ENCODE measurements at regions not wholly inside any gene's neighbourhood (a gene's known extent, or its start where the extent isn't known, plus 50 kb on each side); places are given as distances from the start of the nearest gene placed in this dataset.

DNA sequence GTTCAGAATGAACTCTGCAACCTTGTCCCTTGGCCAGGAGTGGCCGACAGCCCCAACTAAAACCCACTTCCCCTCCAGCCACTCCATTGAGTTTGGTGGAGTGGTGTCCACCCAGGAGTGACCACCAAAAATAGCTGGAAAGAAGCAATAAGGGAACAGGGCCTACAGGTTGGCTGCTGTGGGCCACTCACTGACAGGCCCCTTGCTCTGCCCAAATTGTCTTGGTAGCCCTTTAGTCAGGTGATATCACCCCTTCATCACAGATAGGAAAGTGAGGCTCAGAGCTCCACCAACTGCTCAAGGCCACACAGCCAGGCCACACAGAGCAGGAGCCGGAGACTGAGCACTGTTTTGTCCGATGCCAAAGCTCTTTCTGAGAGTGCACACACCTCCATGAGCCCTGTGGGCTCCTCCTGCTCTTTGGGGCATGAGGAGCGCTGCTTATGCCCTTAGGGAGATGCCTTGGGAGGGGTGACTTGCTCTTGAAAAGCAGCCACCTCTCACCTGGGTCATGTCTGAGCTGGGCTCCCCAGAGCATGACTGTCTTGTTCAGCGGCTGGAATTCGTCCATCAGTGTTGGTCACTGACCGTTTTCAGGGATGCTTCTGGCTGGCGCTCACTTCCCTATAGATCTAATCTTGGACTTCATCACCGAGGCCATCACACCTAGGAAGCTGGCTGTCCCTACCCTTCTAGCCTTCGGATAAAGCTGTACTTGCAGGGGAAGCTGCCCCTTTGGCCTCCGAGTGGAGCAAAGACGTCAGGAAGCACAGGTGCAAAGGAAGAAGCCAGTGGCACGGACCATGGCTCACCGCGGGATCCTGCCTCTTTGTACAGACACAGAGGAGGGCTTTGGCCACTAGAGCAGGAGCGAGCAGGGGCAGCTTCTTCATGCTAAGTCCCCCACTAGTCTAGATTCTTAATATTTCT lies 186.0 kb upstream of the ZNF469 start:
- no peak overlapping the region for H3K4ac ChIP-seq (ENCODE audit: low read depth, low read length)
- no peak overlapping the region for H2AK5ac ChIP-seq (ENCODE audit: insufficient read length, low read length)
- no peak overlapping the region for H2BK120ac ChIP-seq (ENCODE audit: low read depth, low read length, poor library complexity, severe bottlenecking)
- no peak overlapping the region for H3K4me2 ChIP-seq (ENCODE audit: insufficient read depth, insufficient read length, low read length)
- H3K23me2 ChIP-seq (ENCODE audit: insufficient read length, low read depth, low read length, poor library complexity, severe bottlenecking) = no peaks in the 10 kb centered on the region
- H3K14ac ChIP-seq (ENCODE audit: insufficient read depth, low read length) = no peak overlapping the region
- H2AFZ ChIP-seq (ENCODE audit: low read length) = no peak overlapping the region
- H4K5ac ChIP-seq (ENCODE audit: insufficient read length, low read depth, low read length) = no peak overlapping the region
- no peak overlapping the region for H2BK5ac ChIP-seq (ENCODE audit: insufficient read length, low read length)
- DNase-seq = no peak
- Mint-ChIP-seq H3K4me1 (no peaks in the 10 kb centered on the region), H3K4me3 (no peak overlapping the region), H3K27me3 (ENCODE audit: low read depth) (no peaks in the 10 kb centered on the region), H3K36me3 (ENCODE audit: insufficient read depth in 1 of 3, low read depth in 3 of 3) (peaks cover 4 to 7% (median 4%) of the 10 kb centered on the region in 3 experiments; a peak in 5 of 7 replicates), H3K27ac (no peak overlapping the region; a peak in 1 of 7 replicates), H3K9me3 (peaks cover 5 to 6% of the 10 kb centered on the region in 2 experiments)
- H4K91ac ChIP-seq (ENCODE audit: insufficient read length, low read depth, low read length) = no peak overlapping the region
- H2BK20ac ChIP-seq (ENCODE audit: low read depth, low read length, poor library complexity, severe bottlenecking) = no peak overlapping the region
- no peaks in the 10 kb centered on the region for H3K79me1 ChIP-seq (ENCODE audit: insufficient read depth, low read depth, low read length, poor library complexity, severe bottlenecking)
- no peaks in the 10 kb centered on the region for H4K20me1 ChIP-seq (ENCODE audit: control insufficient read depth, insufficient read depth, insufficient read length)
- no CpG with 5 or more reads among the region's 16 CpGs for WGBS (ENCODE audit: extremely low coverage, insufficient read length, low lambda C conversion rate)
- H2BK12ac ChIP-seq (ENCODE audit: insufficient read length, low read depth, low read length) = no peak overlapping the region
- no peak overlapping the region for H3T11ph ChIP-seq (ENCODE audit: low read length)
- no peak overlapping the region for H4K8ac ChIP-seq (replicated peaks; ENCODE audit: insufficient read length, low read depth, low read length)
- H3K9me3 ChIP-seq (ENCODE audit: control insufficient read depth, low read depth, low read length) = no peaks in the 10 kb centered on the region
- H3K23ac ChIP-seq (ENCODE audit: insufficient read length, low read depth, low read length) = no peak overlapping the region
- no peak overlapping the region for H2BK15ac ChIP-seq (ENCODE audit: low read depth, low read length)
- no peak overlapping the region for H3K56ac ChIP-seq (ENCODE audit: insufficient read length, low read depth, low read length)
- no peaks in the 10 kb centered on the region for H3K4me1 ChIP-seq (ENCODE audit: insufficient read depth, low read length)
- no peak overlapping the region for H3K9ac ChIP-seq (ENCODE audit: extremely low read depth, insufficient read length, low read length)
- no peak overlapping the region for H3K27ac ChIP-seq (ENCODE audit: insufficient read length, low read depth, low read length)
- H3K18ac ChIP-seq (ENCODE audit: insufficient read length, low read depth, low read length) = no peak overlapping the region
- TF ChIP-seq, protein P1, sequence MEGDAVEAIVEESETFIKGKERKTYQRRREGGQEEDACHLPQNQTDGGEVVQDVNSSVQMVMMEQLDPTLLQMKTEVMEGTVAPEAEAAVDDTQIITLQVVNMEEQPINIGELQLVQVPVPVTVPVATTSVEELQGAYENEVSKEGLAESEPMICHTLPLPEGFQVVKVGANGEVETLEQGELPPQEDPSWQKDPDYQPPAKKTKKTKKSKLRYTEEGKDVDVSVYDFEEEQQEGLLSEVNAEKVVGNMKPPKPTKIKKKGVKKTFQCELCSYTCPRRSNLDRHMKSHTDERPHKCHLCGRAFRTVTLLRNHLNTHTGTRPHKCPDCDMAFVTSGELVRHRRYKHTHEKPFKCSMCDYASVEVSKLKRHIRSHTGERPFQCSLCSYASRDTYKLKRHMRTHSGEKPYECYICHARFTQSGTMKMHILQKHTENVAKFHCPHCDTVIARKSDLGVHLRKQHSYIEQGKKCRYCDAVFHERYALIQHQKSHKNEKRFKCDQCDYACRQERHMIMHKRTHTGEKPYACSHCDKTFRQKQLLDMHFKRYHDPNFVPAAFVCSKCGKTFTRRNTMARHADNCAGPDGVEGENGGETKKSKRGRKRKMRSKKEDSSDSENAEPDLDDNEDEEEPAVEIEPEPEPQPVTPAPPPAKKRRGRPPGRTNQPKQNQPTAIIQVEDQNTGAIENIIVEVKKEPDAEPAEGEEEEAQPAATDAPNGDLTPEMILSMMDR (conservative IDR thresholded peaks at IDR 0.05) = no peak
- no peaks in the 10 kb centered on the region for H3K79me2 ChIP-seq (ENCODE audit: insufficient read depth, low read length)
- H3K27me3 ChIP-seq (ENCODE audit: insufficient read depth, low read length) = no peaks in the 10 kb centered on the region

Measured in H9 (cell line).